NCI-H524 (cell line): ENCODE measurements at regions not wholly inside any gene's neighbourhood (a gene's known extent, or its start where the extent isn't known, plus 50 kb on each side); places are given as distances from the start of the nearest gene placed in this dataset.
A peak's percentile ranks its signal among the peaks of the same experiment; 100 is the strongest.

ENCODE experiments used
- DNase-seq, 2 experiments: peaks; one replicate each; lab custom pipeline; 2025; lab: John Stamatoyannopoulos, UW

GRCh38 chr17:55829995-55830612, 79.3 kb downstream of the PCTP start:
- peak; percentile 17 to 74 for DNase-seq

DNA sequence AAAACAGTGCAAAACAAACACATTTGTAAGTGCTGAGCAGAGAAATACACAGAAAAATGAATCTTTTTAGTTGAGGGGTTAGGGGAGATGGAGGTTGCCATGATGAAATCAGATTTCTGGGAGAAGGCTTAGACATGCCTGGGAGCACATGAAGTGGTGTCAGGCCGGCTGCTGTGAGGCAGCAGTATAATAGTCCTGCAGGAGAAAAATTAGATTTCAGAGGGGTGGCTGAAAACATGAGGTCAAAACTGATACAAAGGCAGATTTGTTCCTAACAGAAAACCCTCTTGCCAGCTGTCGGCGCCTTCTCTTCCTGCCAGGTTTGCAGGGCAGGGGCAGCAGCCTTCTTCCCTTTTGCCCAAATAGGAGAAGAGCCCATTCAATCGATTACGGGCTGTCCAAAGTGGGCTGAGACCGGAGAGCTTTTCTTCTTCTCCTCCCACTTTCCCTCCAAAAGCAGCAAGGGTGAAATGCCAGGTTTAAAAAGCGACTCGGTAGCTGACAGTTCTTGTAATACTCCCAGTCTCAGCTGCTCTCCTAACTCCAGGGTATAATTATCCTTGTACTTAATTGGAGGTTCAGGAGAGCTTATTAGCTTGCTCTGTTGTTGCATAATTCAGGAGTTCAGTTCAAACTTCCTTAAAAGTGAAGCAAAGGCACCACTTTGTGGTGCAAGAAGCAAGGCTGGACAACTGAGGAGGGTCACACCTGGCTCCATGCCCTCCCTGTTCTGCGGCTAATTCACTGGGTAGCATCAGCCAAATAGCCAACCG, 80.0 kb downstream of the PCTP start:
- DNase-seq = peak; percentile 81 to 87

DNA sequence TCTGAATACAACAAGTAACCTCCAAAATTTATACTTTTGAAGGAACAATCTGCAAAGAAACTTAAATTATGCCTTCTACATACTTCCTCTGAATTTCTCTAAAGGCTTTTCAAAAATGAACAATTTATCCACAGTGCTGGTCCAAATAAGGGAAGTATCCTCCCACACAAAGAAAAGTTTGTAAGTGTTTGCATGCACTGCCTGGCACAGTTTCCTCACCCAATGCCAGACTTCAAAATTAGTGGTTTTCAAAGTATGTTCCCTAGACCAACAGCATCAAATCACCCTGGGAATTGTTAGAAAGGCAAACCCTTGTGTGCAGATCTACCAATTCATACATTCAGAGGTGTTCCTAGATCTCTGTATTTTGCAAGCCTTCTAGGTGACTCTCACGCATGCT, 82.5 kb downstream of the PCTP start:
- DNase-seq = no peak

DNA sequence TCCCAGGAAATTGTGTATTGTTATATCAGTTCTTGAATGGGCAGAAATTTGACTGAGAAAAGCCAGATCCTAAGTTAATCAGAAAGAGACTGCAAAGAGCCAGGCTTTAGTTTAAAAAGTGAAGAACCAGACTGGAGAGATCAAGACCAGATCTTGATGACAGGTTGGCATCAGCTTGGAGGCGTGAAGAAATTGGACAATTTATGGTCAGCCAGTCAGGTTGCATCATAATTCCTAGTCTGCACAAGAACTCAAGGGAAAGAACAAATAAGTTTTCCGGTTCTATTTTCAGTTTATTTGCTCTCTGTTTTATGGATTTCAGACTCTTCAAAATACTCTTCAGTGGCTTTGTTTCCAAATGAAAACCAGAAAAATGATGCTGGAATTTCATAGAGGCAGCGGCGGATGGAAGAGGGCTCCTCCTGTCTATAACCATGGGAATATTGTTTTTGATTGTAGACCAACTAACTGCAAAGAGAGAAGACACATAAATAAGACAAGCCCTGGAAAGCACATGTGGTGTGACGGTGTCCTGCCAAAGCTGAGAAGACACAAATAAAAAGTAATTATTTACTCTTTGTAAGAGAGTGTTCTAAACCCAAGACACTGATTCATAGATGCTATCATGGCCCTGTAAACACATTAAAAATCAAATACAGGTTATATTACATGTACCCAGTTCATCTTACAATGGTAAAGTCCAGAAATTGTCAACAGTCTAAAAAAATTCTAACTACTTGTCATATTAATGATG, 91.7 kb downstream of the PCTP start:
- no peak for DNase-seq

DNA sequence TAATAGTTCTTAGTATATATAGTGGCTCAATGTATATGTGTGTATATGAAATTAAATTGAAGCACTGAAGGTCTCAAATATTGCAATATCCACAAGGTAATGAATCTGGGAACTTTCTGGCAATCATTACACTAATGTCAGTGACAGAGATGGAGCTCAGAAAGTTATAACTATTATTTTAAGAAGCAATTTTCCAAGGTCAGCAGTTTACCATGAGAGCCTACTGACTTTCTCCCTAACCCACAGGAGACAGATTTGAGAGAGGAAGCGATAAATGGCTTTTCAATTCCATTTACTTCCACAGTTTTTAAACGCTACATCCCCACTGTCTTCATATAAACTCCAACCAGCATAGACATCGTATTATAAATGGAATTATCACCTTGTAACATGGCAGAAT, 92.9 kb downstream of the PCTP start:
- DNase-seq = no peak

- DNase-seq = peak; percentile 51 to 78
These were observed 94.5 kb downstream of the PCTP start for GRCh38 chr17:55845385-55845784.

DNA sequence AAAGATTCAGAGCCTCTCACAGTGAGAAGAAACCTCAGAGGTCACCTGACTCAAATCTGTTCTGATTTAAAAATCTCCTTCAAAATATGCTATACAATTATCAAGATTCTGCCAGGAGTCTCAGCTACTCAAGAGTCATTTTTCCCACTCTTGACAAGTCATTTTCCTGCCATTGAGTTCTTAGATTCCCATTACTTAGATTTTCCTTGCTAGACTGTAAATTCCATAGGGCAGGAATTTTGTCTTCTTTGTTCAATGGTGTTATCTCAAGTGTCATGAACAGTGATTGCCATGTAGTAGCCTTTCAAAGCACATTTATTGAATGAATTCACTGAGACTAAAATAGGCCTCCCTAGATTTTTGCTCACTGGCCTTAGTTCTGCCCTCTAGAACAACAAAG, 95.9 kb downstream of the PCTP start:
- no peak for DNase-seq

- DNase-seq = peak; percentile 43 to 72
These were observed 101.9 kb downstream of the PCTP start for GRCh38 chr17:55852734-55853133.

GRCh38 chr17:55859301-55859795, 108.5 kb downstream of the PCTP start:
- no peak for DNase-seq

DNA sequence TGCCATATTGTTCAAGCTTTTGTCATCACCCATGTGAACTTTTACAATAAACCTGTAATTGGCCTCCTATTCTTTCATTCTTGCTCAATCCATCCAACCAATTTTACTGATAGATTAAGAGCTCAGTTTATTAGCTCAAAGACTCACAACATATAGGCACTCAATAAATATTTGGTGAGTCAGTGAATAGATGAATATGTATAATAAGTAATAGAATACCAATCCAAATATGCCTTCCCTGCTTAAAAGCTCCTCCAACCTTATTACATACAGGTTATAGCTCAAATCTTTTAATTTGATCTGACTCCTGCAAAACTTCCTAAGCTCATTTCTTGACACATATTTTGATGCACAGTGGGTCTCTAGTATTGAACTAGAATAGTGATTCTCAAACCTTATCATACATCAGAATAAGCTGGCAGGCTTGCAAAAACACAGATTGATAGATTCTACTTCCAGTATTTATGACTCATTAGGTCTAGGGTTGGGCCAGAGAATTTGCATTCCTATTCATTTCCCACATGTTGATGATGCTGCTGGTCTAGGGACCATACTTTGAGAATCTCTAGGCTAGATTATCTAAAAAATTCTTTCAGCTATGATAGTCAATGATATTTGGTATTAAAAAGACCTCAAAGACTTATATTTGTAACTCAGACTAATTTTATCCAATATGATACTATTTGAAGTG, 114.4 kb downstream of the PCTP start:
- no peak for DNase-seq

DNA sequence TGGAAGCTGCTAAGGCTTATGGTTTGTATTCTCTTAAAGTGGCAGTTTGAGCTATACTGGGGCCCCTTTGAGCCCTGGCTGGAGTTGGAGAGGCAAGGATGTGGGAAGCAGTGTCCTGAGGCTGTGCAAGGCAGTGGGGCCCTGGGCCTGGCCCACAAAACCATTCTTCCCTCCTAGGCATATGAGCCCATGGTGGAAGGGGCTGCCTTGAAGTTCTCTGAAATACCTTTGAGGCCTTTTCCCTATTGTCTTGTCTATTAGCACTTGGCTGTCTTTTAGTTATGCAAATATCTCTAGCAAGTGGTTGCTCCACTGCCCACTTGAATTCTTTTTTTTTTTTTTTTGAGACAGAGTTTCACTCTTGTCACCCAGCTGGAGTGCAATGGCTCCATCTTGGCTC, 119.2 kb downstream of the PCTP start:
- DNase-seq = no peak

DNA sequence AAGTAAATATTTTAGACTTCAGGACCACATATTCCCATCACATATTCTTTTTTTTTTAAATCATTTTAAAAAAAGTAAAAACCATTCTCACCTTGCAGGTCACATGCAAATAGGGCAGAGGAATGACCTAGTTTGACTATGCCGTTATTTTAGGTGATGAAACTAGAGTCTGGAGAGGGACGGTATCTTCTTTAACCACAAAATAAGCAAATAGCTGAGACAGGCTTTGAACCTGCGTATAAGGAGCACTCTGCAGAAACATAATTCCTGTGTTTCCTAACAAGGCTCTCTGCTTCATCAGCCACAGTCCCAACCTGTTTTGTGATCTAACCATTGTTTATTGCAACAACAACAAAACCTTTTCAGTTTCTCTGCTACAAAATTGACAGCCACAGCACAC, 121.5 kb downstream of the PCTP start:
- no peak for DNase-seq

GRCh38 chr17:55873017-55873758, 122.3 kb downstream of the PCTP start:
- no peak for DNase-seq

- DNase-seq = no peak
These were observed 132.3 kb downstream of the PCTP start for GRCh38 chr17:55883149-55883548.

DNA sequence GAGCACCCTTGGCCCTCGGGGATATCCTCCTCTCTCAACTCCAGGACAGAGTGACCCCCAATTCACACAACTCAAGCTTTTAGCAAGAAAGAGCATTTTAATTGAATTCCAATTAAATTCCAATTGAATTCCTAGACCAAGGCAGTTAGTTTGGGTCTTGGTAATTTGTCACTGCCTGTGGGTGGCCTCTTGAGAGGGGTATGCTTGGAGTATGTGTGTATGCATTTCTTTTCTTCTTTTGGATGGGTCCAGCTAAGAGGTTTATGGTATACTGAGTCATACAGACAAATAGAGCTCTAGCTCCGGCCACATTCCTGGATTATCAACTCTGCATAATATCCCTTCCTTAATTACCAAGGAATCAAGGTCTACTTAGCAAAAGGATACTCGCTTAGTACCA, 136.7 kb downstream of the PCTP start:
- no peak for DNase-seq

DNA sequence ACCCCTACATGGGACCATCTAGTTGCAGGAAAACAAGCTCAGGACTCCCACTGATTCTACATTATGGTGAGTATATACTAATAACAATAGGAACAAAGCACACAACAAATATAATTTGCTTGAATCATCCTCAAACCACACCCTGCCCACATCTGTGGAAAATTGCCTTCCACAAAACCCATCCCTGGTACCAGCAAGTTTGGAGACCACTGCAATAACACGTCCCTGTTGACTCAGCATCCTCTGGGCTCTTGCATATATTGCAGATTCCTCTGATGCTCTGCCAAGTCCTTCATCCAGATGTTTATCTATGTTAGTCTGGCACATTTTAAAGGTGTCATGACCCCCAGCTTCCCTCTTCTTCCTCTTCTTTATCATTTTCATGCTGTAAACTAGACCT, 138.4 kb downstream of the PCTP start:
- DNase-seq = no peak

DNA sequence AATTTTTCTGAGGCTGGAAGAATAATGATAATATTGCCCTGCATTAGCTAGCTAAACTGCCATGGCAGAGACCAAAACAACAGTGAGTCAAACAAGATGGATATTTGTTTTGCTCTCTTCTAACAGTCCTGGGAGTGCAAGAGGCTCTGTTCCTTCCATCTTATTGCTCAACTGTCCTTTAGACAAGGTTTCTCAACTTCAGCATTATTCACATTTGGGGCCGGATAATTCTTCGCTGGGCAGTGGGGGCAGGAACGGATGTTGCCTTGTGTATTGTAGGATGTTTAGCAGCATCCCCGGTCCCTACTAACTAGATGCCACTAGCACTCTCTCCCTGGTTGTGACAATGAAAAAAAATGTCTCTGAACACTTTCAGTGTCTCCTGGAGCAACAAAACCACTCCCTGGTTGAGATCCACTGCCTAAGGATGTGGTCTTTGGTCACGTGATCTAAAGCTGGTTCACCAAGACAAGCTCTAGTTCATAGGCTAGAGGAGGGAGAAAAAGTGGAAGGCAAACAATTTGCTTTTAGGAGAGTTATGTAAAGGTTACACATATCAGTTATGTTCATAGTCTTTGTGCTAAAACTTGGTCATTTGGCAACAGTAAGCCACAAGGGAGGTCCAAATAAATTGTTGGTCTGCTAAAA, 144.4 kb downstream of the PCTP start:
- DNase-seq = no peak

DNA sequence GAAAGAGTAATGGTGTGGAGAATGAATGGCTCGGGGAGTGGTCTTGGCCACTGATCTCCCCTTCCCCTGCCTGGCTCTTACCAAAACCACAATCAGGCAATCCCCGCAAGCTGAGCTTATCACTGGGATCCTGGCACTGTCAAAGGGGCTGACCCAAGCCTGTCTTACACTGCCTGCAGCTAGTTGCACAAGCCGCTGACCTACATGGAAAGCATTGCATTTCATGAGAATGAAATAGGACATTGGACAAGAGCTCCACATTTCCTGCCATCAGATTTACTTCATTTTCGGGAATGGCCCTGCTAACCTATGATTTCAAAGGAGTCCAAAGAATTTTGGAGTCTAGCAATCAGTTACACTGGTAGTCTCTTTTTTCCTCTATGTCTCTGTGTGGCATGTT, 146.4 kb downstream of the PCTP start:
- DNase-seq = no peak

DNA sequence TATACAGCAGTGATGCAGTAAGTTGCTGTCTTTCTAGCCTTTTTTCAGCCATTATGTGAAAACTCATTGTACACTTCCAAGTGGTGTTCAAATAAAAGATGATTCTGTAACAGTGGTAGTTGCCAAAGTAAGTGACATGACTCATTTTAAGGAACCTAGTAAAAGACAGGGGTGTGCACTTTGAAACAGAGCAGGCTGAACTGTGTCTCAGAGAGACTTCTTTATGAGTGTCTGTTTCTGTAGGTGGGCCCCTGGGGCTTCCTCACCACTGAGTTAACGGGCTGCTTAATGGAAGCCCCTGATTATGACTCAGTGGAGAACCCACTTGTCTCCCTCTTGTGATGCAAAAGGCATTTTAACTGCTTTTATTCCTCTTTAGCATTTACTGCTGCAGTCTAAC, 147.3 kb downstream of the PCTP start:
- no peak for DNase-seq

GRCh38 chr17:55900188-55900587, 149.3 kb downstream of the PCTP start:
- DNase-seq = no peak

GRCh38 chr17:55903028-55903690, 152.3 kb downstream of the PCTP start:
- DNase-seq = no peak
